Pancreas (tissue), 10 donors: ENCODE measurements at regions not wholly inside any gene's neighbourhood (a gene's known extent, or its start where the extent isn't known, plus 50 kb on each side); places are given as distances from the start of the nearest gene placed in this dataset.

Experiments
- ATAC-seq, 4 donors: fragments of 200-7000 bp; cut with Tn5 transposase; one replicate each; pipeline versions ENCODE4 v1.8.0 to v1.9.1; 2020; ENCODE audit warnings: mild to moderate bottlenecking in 4 of 4, moderate library complexity in 4 of 4
- DNase-seq, 6 donors: peaks; one replicate each; pipeline ENCODE4 v3.0.0-alpha.2; 2020
- FAIRE-seq: peaks from 2 replicates; lab custom pipeline; 2012; peaks lifted over from hg19 to GRCh38; lab: Jason Lieb, UNC
- H3K27ac ChIP-seq, 4 donors: fragments of 200-600 bp; sonication (generic); 1 replicate in 3 of 4; 2 replicates in 1 of 4; pipeline versions ENCODE4 v1.5.0 to v1.8.0; 2020
- H3K27me3 ChIP-seq, 4 donors: fragments of 200-600 bp; one replicate each; pipeline ENCODE4 v1.8.0; 2021
- H3K36me3 ChIP-seq, 3 donors: fragments of 200-600 bp; sonication (generic) in 1 of 3; one replicate each; pipeline versions ENCODE4 v1.5.0 to v1.8.0; 2020 to 2021
- H3K4me1 ChIP-seq, 3 donors: fragments of 200-600 bp; one replicate each; pipeline ENCODE4 v1.8.0; 2021
- H3K4me3 ChIP-seq, 4 donors: fragments of 200-600 bp; sonication (generic) in 2 of 4; one replicate each; pipeline versions ENCODE4 v1.5.0 to v1.8.0; 2020 to 2021
- H3K9me3 ChIP-seq, 4 donors: fragments of 200-600 bp; one replicate each; pipeline ENCODE4 v1.8.0; 2021
- CTCF ChIP-seq, 4 donors: fragments of 200-600 bp; sonication (generic) in 3 of 4; IDR thresholded peaks; one replicate each; pipeline versions ENCODE4 v1.5.0 to v1.8.0; 2021; ENCODE audit warnings: antibody characterized with exemption in 4 of 4
- WGBS, 2 donors: extraction: QIAGEN DNeasy Blood & Tissue Kit; methylation state at CpG; one replicate each; pipeline ENCODE4 v1.1.7; 2013; 5-methylcytosine and 5-hydroxymethylcytosine counted together
- intact Hi-C, 3 donors: fragments of 100-400 bp; cut with DNase I; formaldehyde crosslinking; loops; one replicate each; pipeline versions ENCODE4 v1.11.1 to v1.14.2; 2022
- donor health status: healthy with polysubstance abuse.
- donor health status: DM: no; HTN: no; CAD: no; lungs with moderate emphysema.
- donor health status: DM: no; HTN: no; CAD: no.
- donor health status: control.
- donor health status: control.
- donor health status: Bipolar disorder and iron deficiency.
- donor health status: DM: yes; HTN: yes; CAD: no.
- donor health status: DM: no; HTN: no; CAD: no.
- donor health status: DM: no; HTN: no; CAD: no.
- donor health status: DM: yes; HTN: yes; CAD: no.

DNA sequence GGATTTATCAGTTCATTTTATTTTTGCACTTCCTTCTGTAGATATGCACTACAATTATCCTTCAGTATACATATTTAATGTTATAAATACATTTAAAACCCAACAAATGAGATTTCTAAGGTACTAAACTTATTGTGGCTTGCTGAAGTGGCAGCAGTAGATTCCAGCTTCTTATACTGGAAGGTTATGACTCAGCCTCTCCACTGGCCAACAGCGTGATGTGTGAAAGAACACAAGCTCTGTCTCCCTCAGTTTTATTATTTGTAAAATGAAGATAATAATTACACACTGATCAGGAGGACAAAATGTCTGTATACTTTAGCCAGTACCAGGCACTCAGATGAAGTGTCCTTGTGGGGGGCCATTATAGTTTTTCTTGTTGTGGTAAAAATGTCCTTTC, 1147.1 kb downstream of the CNTNAP5 start:
- H3K27ac ChIP-seq = no peak overlapping the region
- no peak for FAIRE-seq
- intact Hi-C loops = no loop called here
- H3K36me3 ChIP-seq = no peaks in the 10 kb centered on the region
- no peak overlapping the region for H3K4me3 ChIP-seq
- 88 to 95% methylated on average over 1 of the region's 1 CpG for WGBS, 2 donors
- no peak for ATAC-seq
- no peak for DNase-seq
- no peaks in the 10 kb centered on the region for H3K4me1 ChIP-seq
- no peak for TF ChIP-seq CTCF (IDR thresholded peaks at IDR 0.05)
- no peaks in the 10 kb centered on the region for H3K9me3 ChIP-seq
- H3K27me3 ChIP-seq = no peaks in the 10 kb centered on the region

DNA sequence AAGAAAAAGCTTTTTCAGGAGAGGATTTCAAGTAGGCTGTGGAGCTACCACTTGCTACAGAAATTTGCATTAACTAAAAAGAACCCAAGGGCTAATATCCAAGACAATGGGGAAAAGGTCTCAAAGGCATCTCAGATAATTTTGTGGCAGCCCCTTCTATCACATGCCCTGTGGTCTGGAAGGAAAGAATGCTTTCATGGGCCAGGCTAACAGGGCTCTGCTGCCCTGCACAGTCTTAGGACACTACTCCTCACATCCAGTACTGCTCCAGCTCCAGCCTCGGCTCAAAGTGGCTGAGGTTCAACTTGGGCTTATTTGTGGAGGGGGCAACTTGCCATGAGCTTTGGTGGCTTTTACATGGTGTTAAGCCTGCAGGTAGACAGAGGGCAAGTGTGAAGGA, 1150.3 kb downstream of the CNTNAP5 start:
- Histone ChIP-seq H3K36me3 (no peaks in the 10 kb centered on the region), H3K27me3 (no peaks in the 10 kb centered on the region), H3K4me1 (no peaks in the 10 kb centered on the region), H3K9me3 (no peaks in the 10 kb centered on the region), H3K27ac (no peak overlapping the region), H3K4me3 (no peak overlapping the region)
- FAIRE-seq (no peak), DNase-seq (no peak), ATAC-seq (no peak)
- intact Hi-C loops = no loop called here
- WGBS, 2 donors = 65 to 74% methylated on average over 1 of the region's 1 CpG
- TF ChIP-seq CTCF (IDR thresholded peaks at IDR 0.05) = no peak

GRCh38 chr2:125185691-125186270, 1160.7 kb downstream of the CNTNAP5 start:
- FAIRE-seq = no peak
- no peak for TF ChIP-seq CTCF (IDR thresholded peaks at IDR 0.05)
- WGBS, 2 donors = 68 to 74% methylated on average over 5 of the region's 5 CpGs

GRCh38 chr2:125207431-125207830, 1182.3 kb downstream of the CNTNAP5 start:
- Histone ChIP-seq H3K4me3 (no peak overlapping the region), H3K27ac (no peak overlapping the region), H3K9me3 (no peaks in the 10 kb centered on the region), H3K4me1 (no peaks in the 10 kb centered on the region), H3K27me3 (no peaks in the 10 kb centered on the region), H3K36me3 (no peaks in the 10 kb centered on the region)
- intact Hi-C loops = no loop called here
- FAIRE-seq = no peak
- no peak for TF ChIP-seq CTCF (IDR thresholded peaks at IDR 0.05)
- DNase-seq = no peak
- no peak for ATAC-seq
- 67 to 79% methylated on average over 3 of the region's 3 CpGs for WGBS, 2 donors

More at GRCh38 chr2:125185691-125186270, 1160.7 kb downstream of the CNTNAP5 start:
- H3K9me3 ChIP-seq = no peaks in the 10 kb centered on the region
- intact Hi-C loops = no loop called here
- DNase-seq (no peak), ATAC-seq (no peak)
- no peak overlapping the region for H3K27ac ChIP-seq
- H3K36me3 ChIP-seq = no peaks in the 10 kb centered on the region
- no peaks in the 10 kb centered on the region for H3K27me3 ChIP-seq
- H3K4me1 ChIP-seq = no peaks in the 10 kb centered on the region
- no peak overlapping the region for H3K4me3 ChIP-seq

DNA sequence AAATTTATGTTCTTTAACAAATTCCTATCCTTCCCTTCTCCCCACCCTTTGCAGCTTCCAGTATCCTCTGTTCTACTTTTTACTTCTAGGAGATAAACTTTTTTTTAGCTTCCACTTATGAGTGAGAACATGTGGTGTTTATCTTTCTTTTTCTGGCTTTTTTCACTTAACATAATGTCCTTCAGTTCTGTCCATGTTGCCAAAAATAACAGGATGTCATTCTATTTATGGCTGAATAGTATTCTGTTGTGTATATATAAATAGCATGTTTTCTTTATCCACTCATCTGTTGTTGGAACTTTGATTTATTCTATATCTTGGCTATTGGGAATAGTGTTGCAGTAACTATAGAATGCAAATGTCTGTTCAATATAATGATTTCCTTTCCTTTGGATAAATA, 1191.2 kb downstream of the CNTNAP5 start:
- Histone ChIP-seq H3K9me3 (peaks cover 0 to 4% (median 0%) of the 10 kb centered on the region in 4 donors), H3K36me3 (no peaks in the 10 kb centered on the region), H3K27me3 (no peaks in the 10 kb centered on the region), H3K4me1 (no peaks in the 10 kb centered on the region), H3K4me3 (no peak overlapping the region), H3K27ac (no peak overlapping the region)
- DNase-seq (no peak), FAIRE-seq (no peak), ATAC-seq (no peak)
- intact Hi-C loops = no loop called here
- no peak for TF ChIP-seq CTCF (IDR thresholded peaks at IDR 0.05)
